Endodermal cell (in vitro differentiated cells): ENCODE measurements at regions not wholly inside any gene's neighbourhood (a gene's known extent, or its start where the extent isn't known, plus 50 kb on each side); places are given as distances from the start of the nearest gene placed in this dataset.
A peak's percentile ranks its signal among the peaks of the same experiment; 100 is the strongest.

Experiments used
- DNase-seq: peaks from one replicate; pipeline ENCODE4 v3.0.0-alpha.2; 2017
- H3K27ac ChIP-seq: 2 replicates; pipeline ENCODE4 v1.5.1; 2013; ENCODE audit warnings: mild to moderate bottlenecking, low read depth, low read length, moderate library complexity
- H3K27me3 ChIP-seq: 2 replicates; pipeline ENCODE4 v1.6.1; 2013; ENCODE audit warnings: mild to moderate bottlenecking, low read length, moderate library complexity; ENCODE audit not compliant: insufficient read depth, control insufficient read depth, poor library complexity, severe bottlenecking
- H3K36me3 ChIP-seq: 2 replicates; pipeline ENCODE4 v1.7.0; 2013; ENCODE audit warnings: mild to moderate bottlenecking, low read length, moderate library complexity; ENCODE audit not compliant: control insufficient read depth, insufficient read depth
- H3K4me1 ChIP-seq: one replicate; pipeline ENCODE4 v1.7.0; 2013; ENCODE audit warnings: low read length; ENCODE audit not compliant: control insufficient read depth, insufficient read depth
- H3K4me3 ChIP-seq: 2 replicates; pipeline ENCODE4 v1.5.1; 2013; ENCODE audit warnings: mild to moderate bottlenecking, low read length, moderate library complexity
- H3K9ac ChIP-seq: 2 replicates; pipeline ENCODE4 v1.6.1; 2013; ENCODE audit warnings: mild to moderate bottlenecking, low read length, moderate library complexity; ENCODE audit not compliant: poor library complexity, severe bottlenecking; ENCODE audit errors: extremely low read depth
- H3K9me3 ChIP-seq: 2 replicates; pipeline ENCODE4 v1.6.1; 2013; ENCODE audit warnings: mild to moderate bottlenecking, low read length, moderate library complexity; ENCODE audit not compliant: control insufficient read depth
- H3K27ac Mint-ChIP-seq: 2 replicates; pipeline ENCODE4 v1.8.0; 2020; ENCODE audit warnings: mixed read lengths
- H3K27me3 Mint-ChIP-seq: 2 replicates; pipeline ENCODE4 v1.8.0; 2021; ENCODE audit warnings: mild to moderate bottlenecking, mixed read lengths; ENCODE audit not compliant: insufficient read depth
- H3K36me3 Mint-ChIP-seq: 2 replicates; pipeline ENCODE4 v1.8.0; 2020; ENCODE audit warnings: low read depth, mixed read lengths
- H3K4me1 Mint-ChIP-seq: 2 replicates; pipeline ENCODE4 v1.8.0; 2020; ENCODE audit warnings: mixed read lengths
- H3K4me3 Mint-ChIP-seq: 2 replicates; pipeline ENCODE4 v1.8.0; 2020; ENCODE audit warnings: mild to moderate bottlenecking, moderate library complexity, mixed read lengths
- H3K9me3 Mint-ChIP-seq: 2 replicates; pipeline ENCODE4 v1.8.0; 2020; ENCODE audit warnings: mild to moderate bottlenecking, mixed read lengths
- WGBS, 2 experiments: methylation state at CpG; one replicate each; pipeline versions ENCODE4 v1.1.5 to v1.1.7; 2013; ENCODE audit warnings: missing lambda C conversion rate in 2 of 2, mixed read lengths in 1 of 2; ENCODE audit not compliant: insufficient coverage in 1 of 2, insufficient read length in 1 of 2; 5-methylcytosine and 5-hydroxymethylcytosine counted together
- TF ChIP-seq, protein P1 (sequence below): fragments of 200-600 bp; sonication (generic); conservative IDR thresholded peaks from 2 replicates; pipeline ENCODE4 v1.5.0; 2021; ENCODE audit warnings: antibody characterized with exemption, mild to moderate bottlenecking

- no peaks in the 10 kb centered on the region for H3K36me3 Mint-ChIP-seq
- no peak for DNase-seq
- no peak overlapping the region for H3K27ac ChIP-seq
- peaks cover 5% of the 10 kb centered on the region for H3K9me3 Mint-ChIP-seq
- TF ChIP-seq, protein P1, sequence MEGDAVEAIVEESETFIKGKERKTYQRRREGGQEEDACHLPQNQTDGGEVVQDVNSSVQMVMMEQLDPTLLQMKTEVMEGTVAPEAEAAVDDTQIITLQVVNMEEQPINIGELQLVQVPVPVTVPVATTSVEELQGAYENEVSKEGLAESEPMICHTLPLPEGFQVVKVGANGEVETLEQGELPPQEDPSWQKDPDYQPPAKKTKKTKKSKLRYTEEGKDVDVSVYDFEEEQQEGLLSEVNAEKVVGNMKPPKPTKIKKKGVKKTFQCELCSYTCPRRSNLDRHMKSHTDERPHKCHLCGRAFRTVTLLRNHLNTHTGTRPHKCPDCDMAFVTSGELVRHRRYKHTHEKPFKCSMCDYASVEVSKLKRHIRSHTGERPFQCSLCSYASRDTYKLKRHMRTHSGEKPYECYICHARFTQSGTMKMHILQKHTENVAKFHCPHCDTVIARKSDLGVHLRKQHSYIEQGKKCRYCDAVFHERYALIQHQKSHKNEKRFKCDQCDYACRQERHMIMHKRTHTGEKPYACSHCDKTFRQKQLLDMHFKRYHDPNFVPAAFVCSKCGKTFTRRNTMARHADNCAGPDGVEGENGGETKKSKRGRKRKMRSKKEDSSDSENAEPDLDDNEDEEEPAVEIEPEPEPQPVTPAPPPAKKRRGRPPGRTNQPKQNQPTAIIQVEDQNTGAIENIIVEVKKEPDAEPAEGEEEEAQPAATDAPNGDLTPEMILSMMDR, result no peak
- no peak overlapping the region for H3K4me3 ChIP-seq
- no peaks in the 10 kb centered on the region for H3K4me1 ChIP-seq
- H3K9ac ChIP-seq, result no peak overlapping the region
- no peak overlapping the region for H3K27ac Mint-ChIP-seq
- H3K4me1 Mint-ChIP-seq, result no peaks in the 10 kb centered on the region
- H3K9me3 ChIP-seq, result peaks cover 5% of the 10 kb centered on the region
- H3K27me3 Mint-ChIP-seq, result no peaks in the 10 kb centered on the region
- WGBS, 2 experiments, result 92% methylated on average over 1 of the region's 1 CpG; no CpG with 5 or more reads in 1 of the 2 experiments
- H3K27me3 ChIP-seq, result no peaks in the 10 kb centered on the region
- H3K36me3 ChIP-seq, result no peaks in the 10 kb centered on the region
- H3K4me3 Mint-ChIP-seq, result no peak overlapping the region
These were observed 295.9 kb upstream of the UBE2E2 start for GRCh38 chr3:22907161-22907780.

GRCh38 chr3:22907796-22908195 lies 295.3 kb upstream of the UBE2E2 start:
- Histone ChIP-seq H3K36me3 (no peaks in the 10 kb centered on the region), H3K27me3 (no peaks in the 10 kb centered on the region), H3K9ac (no peak overlapping the region), H3K27ac (no peak overlapping the region), H3K9me3 (no peaks in the 10 kb centered on the region), H3K4me1 (no peaks in the 10 kb centered on the region), H3K4me3 (no peak overlapping the region)
- H3K27ac Mint-ChIP-seq, result no peak overlapping the region
- no peaks in the 10 kb centered on the region for H3K4me1 Mint-ChIP-seq
- TF ChIP-seq, protein P1, result no peak
- no peaks in the 10 kb centered on the region for H3K36me3 Mint-ChIP-seq
- 85 to 86% methylated on average over 1 to 2 of the region's 2 CpGs for WGBS, 2 experiments
- DNase-seq, result no peak
- no peaks in the 10 kb centered on the region for H3K9me3 Mint-ChIP-seq
- no peak overlapping the region for H3K4me3 Mint-ChIP-seq
- no peaks in the 10 kb centered on the region for H3K27me3 Mint-ChIP-seq

DNA sequence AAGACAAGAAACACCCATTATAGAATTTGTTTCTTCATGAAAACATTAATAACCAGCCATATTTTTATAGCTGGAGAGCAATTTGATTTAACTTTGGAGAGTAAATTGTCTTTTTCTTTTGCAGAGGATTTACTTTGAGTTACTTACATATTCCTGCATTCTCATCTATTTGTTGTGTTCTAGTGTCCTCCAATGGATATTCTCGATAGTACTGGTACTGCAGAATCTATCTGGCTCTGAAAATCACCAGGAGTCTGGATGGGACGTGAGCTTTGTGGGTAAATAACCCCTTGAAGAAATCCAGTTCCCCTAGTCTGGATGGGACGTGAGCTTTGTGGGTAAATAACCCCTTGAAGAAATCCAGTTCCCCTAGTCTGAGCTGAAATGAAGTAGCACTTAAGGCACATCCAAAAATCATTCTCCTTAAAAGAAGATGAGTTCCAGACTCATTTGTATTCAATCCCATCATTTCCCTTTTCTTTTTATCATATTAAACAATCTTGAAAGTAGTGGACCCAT lies 294.1 kb upstream of the UBE2E2 start:
- TF ChIP-seq, protein P1, result peak; percentile 55
- no peaks in the 10 kb centered on the region for H3K9me3 Mint-ChIP-seq
- H3K9me3 ChIP-seq, result no peaks in the 10 kb centered on the region
- H3K27me3 ChIP-seq, result no peaks in the 10 kb centered on the region
- no peak overlapping the region for H3K4me3 Mint-ChIP-seq
- H3K36me3 ChIP-seq, result no peaks in the 10 kb centered on the region
- no peak overlapping the region for H3K27ac Mint-ChIP-seq
- no peak for DNase-seq
- H3K4me3 ChIP-seq, result no peak overlapping the region
- no peaks in the 10 kb centered on the region for H3K36me3 Mint-ChIP-seq
- H3K4me1 ChIP-seq, result no peaks in the 10 kb centered on the region
- no peaks in the 10 kb centered on the region for H3K4me1 Mint-ChIP-seq
- H3K27ac ChIP-seq, result no peak overlapping the region
- WGBS, 2 experiments, result 83 to 88% methylated on average over 2 to 3 of the region's 3 CpGs
- H3K9ac ChIP-seq, result no peak overlapping the region
- H3K27me3 Mint-ChIP-seq, result no peaks in the 10 kb centered on the region
